BLaER1 (cell line): ENCODE measurements at regions not wholly inside any gene's neighbourhood (a gene's known extent, or its start where the extent isn't known, plus 50 kb on each side); places are given as distances from the start of the nearest gene placed in this dataset.
"Not testable (repeated sequence)": the region's sequence is repeated elsewhere in the genome, so short reads cannot be mapped to it uniquely, and the experiment has no call there.

ENCODE experiments used
- H3K27ac ChIP-seq: shearing (Covaris generic); formaldehyde crosslinking; 2 replicates; pipeline ENCODE4 v1.8.1; 2022
- H3K27me3 ChIP-seq: shearing (Covaris generic); formaldehyde crosslinking; 2 replicates; pipeline ENCODE4 v1.8.1; 2022
- H3K36me3 ChIP-seq: shearing (Covaris generic); formaldehyde crosslinking; 2 replicates; pipeline ENCODE4 v1.8.1; 2022
- H3K4me1 ChIP-seq: shearing (Covaris generic); formaldehyde crosslinking; 2 replicates; pipeline ENCODE4 v1.8.1; 2022
- H3K4me2 ChIP-seq: shearing (Covaris generic); formaldehyde crosslinking; 2 replicates; pipeline ENCODE4 v1.8.1; 2022
- H3K4me3 ChIP-seq: shearing (Covaris generic); formaldehyde crosslinking; 2 replicates; pipeline ENCODE4 v1.8.1; 2022
- H3K9ac ChIP-seq: shearing (Covaris generic); formaldehyde crosslinking; 2 replicates; pipeline ENCODE4 v1.8.1; 2022
- H3K9me3 ChIP-seq: shearing (Covaris generic); formaldehyde crosslinking; 2 replicates; pipeline ENCODE4 v1.8.1; 2022
- H4K20me1 ChIP-seq: shearing (Covaris generic); formaldehyde crosslinking; 2 replicates; pipeline ENCODE4 v1.8.1; 2022
- Cebpa-rat ChIP-seq: shearing (Covaris generic); IDR thresholded peaks from 2 replicates; pipeline ENCODE4 v1.8.1; 2022

DNA sequence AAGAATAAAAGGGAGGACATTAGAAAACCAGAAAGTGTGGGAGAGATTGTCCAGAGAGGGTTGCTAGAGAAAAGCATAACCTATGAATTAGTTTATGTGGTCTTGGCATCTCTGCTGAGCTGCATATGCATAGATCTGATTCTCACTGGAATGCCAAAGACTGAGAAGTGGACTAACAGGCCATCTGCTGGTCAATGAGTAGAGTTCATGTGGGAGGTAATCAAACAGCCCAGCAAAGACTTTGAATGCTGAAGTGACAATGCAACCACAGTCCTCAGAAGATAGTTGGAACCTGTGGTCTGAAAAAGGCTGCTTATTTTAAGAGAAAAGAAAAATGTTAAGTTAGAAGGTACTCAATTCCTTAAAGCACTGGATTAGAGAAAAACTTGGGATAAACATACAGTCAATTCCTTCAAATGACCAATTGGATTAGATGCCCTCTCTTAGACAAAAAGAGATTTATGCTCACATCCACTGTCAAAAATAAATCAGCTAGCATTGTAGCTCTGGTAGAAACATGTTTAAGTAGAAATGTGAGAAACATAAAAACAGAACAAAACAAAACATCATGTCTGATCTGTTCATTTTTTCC, 382.8 kb downstream of the AMY1C start:
- no peaks in the 10 kb centered on the region for H3K36me3 ChIP-seq
- no peaks in the 10 kb centered on the region for H4K20me1 ChIP-seq
- H3K4me2 ChIP-seq = no peak overlapping the region
- no peak overlapping the region for H3K9ac ChIP-seq
- no peaks in the 10 kb centered on the region for H3K4me1 ChIP-seq
- H3K27me3 ChIP-seq = no peaks in the 10 kb centered on the region
- no peak overlapping the region for H3K4me3 ChIP-seq
- H3K27ac ChIP-seq = no peak overlapping the region
- no peak for TF ChIP-seq Cebpa-rat
- H3K9me3 ChIP-seq = no peaks in the 10 kb centered on the region

DNA sequence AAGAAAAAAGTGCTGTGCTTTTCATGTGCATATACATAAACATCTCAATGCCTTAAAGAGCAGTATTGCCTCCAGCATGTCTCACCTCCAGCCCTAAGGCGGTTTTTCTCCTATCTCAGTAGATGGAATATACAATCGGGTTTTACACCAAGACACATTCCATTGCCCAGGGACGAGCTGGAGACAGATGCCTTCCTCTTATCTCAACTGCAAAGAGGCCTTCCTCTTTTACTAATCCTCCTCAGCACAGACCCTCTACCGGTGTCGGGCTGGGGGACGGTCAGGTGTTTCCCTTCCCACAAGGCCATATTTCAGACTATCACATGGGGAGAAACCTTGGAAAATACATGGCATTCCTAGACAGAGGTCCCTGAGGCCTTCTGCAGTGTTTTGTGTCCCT, 385.3 kb downstream of the AMY1C start:
- H4K20me1 ChIP-seq, H3K4me2 ChIP-seq, H3K9me3 ChIP-seq, H3K36me3 ChIP-seq, H3K27ac ChIP-seq, H3K4me3 ChIP-seq, H3K9ac ChIP-seq, H3K4me1 ChIP-seq, H3K27me3 ChIP-seq: not testable (repeated sequence)

DNA sequence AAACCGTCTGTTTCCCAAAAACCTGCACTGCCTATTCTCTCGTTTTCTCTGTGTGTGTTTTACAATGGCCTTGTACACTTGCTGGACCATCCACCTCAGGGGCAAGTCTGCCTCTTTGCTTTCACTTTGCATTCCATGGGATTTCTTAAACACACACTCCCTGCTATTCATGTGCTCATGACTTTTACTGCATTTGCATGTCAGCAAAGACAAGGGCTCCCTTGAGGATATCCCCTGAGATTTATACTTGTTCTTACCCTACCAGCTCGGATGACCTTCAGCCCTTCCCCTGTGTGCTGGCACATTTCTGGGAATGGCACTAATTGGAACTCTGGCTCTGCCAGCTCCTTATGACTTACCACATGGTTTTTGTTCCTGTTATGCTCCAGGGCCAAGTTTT, 386.9 kb downstream of the AMY1C start:
- Histone ChIP-seq H3K4me1 (no peaks in the 10 kb centered on the region), H3K9ac (no peak overlapping the region), H3K36me3 (no peaks in the 10 kb centered on the region), H3K27me3 (no peaks in the 10 kb centered on the region), H3K4me2 (no peak overlapping the region), H4K20me1 (no peaks in the 10 kb centered on the region), H3K4me3 (no peak overlapping the region), H3K27ac (no peak overlapping the region), H3K9me3 (no peaks in the 10 kb centered on the region)
- TF ChIP-seq Cebpa-rat = no peak

DNA sequence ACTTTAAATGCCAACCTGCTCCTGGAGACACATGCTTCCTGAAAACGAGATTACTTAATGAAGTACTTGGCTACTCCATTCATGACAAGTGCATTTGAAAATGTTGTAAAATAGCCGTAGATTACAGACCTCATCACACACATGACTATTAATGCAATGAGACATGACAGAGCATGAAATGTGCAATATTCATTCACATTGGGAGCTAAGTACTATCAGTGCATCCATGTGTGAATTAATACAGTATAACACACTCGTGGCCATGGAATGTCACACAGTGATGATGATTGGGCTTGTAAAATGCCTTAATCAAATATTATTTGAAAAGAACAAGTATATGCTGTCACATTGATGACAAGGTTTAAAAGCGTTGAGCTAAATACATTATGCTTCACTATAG, 407.0 kb downstream of the AMY1C start:
- TF ChIP-seq Cebpa-rat = no peak
- Histone ChIP-seq H3K27ac (no peak overlapping the region), H3K4me2 (no peak overlapping the region), H3K4me3 (no peak overlapping the region), H3K36me3 (no peaks in the 10 kb centered on the region), H3K4me1 (no peaks in the 10 kb centered on the region), H4K20me1 (no peaks in the 10 kb centered on the region), H3K9ac (no peak overlapping the region), H3K9me3 (no peaks in the 10 kb centered on the region; the same call in 1 of the 2 replicates), H3K27me3 (no peaks in the 10 kb centered on the region)

DNA sequence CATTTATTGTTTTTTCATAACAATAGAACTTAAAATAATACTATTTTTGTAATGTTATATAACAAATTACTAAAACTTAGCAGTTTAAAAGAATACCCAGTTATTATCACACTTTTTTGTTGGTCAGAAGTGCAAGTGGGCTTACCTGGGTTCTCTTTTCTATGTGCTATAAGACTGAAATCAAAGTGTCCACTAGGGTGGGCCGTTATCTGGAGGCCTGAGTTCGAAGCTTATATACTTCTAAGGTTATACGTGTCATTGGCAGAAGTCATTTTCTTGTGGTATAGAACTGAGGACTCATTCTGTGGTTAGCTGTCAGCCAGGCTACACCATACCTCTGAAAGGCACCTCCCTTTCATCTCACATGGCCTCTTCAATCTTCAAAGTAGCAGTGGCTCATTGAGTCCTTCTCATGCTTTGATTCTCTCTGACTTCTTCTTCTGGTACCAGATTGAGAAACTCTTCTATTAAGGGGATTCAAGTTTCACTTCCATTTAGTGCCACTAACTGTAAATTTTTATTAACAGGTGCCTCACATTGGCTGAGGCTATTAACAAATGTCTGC, 414.3 kb downstream of the AMY1C start:
- TF ChIP-seq Cebpa-rat = no peak
- Histone ChIP-seq H3K36me3 (no peaks in the 10 kb centered on the region), H3K4me1 (no peaks in the 10 kb centered on the region), H3K27me3 (no peaks in the 10 kb centered on the region), H3K4me2 (no peak overlapping the region), H4K20me1 (no peaks in the 10 kb centered on the region), H3K4me3 (no peak overlapping the region), H3K9ac (no peak overlapping the region), H3K27ac (no peak overlapping the region), H3K9me3 (no peaks in the 10 kb centered on the region)

DNA sequence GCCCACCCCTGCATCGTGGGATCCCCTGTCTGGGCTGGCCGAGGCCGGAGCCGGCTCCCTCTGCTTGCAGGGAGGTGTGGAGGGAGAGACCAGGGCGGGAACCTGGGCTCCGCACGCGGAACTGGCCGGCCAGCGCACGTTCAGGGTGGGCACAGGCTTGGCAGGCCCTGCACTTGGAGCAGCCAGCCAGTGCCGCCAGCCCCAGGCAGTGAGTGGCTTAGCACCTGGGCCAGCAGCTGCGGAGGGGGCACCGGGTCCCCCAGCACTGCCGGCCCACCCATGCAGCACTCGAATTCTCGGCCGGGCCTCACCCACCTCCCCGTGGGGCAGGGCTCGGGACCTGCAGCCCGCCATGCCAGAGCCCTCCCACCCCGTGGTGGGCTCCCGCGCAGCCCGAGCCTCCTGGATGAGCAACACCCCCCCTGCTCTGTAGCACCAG, 422.6 kb downstream of the AMY1C start:
- Histone ChIP-seq H3K27ac (no peak overlapping the region), H3K4me1 (no peaks in the 10 kb centered on the region), H3K4me3 (no peak overlapping the region), H4K20me1 (no peaks in the 10 kb centered on the region), H3K4me2 (no peak overlapping the region), H3K9ac (no peak overlapping the region), H3K36me3 (no peaks in the 10 kb centered on the region), H3K27me3 (no peaks in the 10 kb centered on the region), H3K9me3 (peaks cover 13% of the 10 kb centered on the region)
- TF ChIP-seq Cebpa-rat = no peak

DNA sequence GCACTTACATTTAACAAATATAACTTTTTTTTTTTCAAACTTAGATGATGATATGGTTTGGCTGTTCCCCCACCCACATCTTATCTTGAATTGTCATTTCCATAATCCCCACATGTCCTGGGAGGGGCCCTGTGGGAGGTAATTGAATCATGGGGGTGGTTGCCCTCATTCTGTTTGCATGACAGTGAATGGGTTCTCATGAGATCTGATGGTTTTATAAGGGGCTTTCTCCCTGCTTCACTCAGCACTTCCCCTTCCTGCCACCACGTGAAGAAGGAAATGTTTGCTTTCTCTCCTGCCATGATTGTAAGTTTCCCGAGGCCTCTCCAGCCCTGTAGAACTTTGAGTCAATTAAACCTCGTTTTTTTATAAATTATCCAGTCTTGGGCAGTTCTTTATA, 432.6 kb downstream of the AMY1C start:
- H3K9ac ChIP-seq = no peak overlapping the region
- no peaks in the 10 kb centered on the region for H4K20me1 ChIP-seq
- no peak overlapping the region for H3K4me2 ChIP-seq
- H3K4me3 ChIP-seq = no peak overlapping the region
- no peaks in the 10 kb centered on the region for H3K36me3 ChIP-seq
- no peaks in the 10 kb centered on the region for H3K9me3 ChIP-seq
- no peaks in the 10 kb centered on the region for H3K4me1 ChIP-seq
- no peak overlapping the region for H3K27ac ChIP-seq
- no peaks in the 10 kb centered on the region for H3K27me3 ChIP-seq
- TF ChIP-seq Cebpa-rat = no peak

DNA sequence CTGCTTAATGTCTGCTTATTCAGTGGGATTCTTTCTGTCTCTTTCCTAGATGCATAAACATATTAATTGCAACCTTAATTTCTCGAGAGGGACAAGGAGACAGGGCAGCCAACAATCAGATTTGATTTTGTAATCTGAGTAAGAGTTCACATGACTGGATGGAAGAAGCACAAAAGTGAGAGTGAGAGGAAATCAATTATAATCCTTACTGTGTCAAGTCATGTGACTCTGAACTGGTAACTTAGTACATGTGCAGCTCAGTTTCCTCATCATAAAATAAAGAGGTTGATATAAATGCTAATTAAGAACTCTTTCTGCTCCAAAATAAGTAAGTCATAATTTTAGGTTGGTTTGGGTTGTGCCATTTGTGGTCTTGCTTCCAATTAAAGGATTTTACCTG, 439.5 kb downstream of the AMY1C start:
- Histone ChIP-seq H3K36me3 (no peaks in the 10 kb centered on the region), H3K4me1 (no peaks in the 10 kb centered on the region), H3K4me2 (no peak overlapping the region), H3K9me3 (no peaks in the 10 kb centered on the region), H3K27me3 (no peaks in the 10 kb centered on the region), H3K9ac (no peak overlapping the region), H3K4me3 (no peak overlapping the region), H3K27ac (no peak overlapping the region), H4K20me1 (no peaks in the 10 kb centered on the region)
- no peak for TF ChIP-seq Cebpa-rat

DNA sequence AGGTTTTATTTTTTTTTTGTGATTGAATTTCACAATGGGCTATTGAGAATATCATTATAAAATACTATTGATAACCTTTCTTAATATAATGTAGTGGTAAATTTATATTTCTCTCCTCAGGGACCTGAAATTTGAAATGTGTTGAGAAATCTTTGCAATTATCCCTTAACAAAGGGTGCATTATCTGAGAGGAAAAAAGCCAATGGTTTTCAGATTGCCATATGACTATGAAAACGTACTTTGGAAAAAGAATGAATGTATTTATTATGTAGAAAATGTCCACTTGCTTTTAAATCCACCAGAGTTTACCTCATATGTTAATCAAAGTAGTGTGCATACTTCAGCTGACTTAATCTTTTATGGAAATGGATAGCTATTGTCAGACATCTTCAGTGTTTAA, 441.1 kb downstream of the AMY1C start:
- Histone ChIP-seq H3K4me3 (no peak overlapping the region), H3K27ac (no peak overlapping the region), H3K36me3 (no peaks in the 10 kb centered on the region), H3K27me3 (no peaks in the 10 kb centered on the region), H3K9ac (no peak overlapping the region), H3K4me1 (no peaks in the 10 kb centered on the region), H3K9me3 (no peaks in the 10 kb centered on the region), H4K20me1 (no peaks in the 10 kb centered on the region), H3K4me2 (no peak overlapping the region)
- TF ChIP-seq Cebpa-rat = no peak

DNA sequence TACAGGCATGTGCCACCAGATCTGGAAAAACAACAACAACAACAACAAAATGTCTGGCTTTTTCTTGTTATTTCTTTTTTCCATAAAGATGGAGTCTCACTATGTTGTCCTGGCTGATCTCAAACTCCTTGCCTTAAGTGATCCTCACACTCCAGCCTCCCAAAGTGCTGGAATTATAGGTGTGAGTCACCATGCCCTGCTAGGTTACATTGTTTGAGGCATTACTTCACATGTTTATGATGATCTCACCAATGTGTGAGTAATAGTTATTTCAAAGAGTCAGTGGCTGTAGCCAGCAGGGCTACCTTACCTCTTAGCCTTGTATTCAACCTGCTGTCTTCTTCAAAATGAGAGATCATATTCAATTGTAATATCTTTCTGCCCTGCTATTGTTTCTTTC, 445.7 kb downstream of the AMY1C start:
- Histone ChIP-seq H3K4me3 (no peak overlapping the region), H3K36me3 (no peaks in the 10 kb centered on the region), H3K9me3 (no peaks in the 10 kb centered on the region), H4K20me1 (no peaks in the 10 kb centered on the region), H3K27ac (no peak overlapping the region), H3K27me3 (no peaks in the 10 kb centered on the region), H3K9ac (no peak overlapping the region), H3K4me1 (no peaks in the 10 kb centered on the region), H3K4me2 (no peak overlapping the region)
- TF ChIP-seq Cebpa-rat = no peak

DNA sequence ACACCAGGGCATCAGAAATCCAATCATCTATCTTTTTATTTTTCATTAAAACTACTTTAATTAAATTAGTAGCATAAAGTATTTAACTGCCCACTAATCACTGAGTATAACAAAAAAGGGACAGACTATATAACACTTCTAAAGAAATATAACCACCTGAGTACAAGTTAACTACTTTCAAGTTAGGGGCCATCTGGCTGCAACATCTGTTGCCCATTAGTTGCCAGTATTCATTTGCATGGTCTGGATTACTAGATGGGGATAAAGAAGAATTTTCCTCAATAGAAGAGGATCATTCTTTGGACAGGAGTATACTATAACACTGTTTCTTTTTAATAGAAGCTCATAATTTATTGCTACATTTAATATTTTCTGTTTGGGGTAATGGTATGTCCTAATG, 446.4 kb downstream of the AMY1C start:
- Histone ChIP-seq H3K4me2 (no peak overlapping the region), H3K4me1 (no peaks in the 10 kb centered on the region), H3K9me3 (no peaks in the 10 kb centered on the region), H4K20me1 (no peaks in the 10 kb centered on the region), H3K4me3 (no peak overlapping the region), H3K27me3 (no peaks in the 10 kb centered on the region), H3K36me3 (no peaks in the 10 kb centered on the region), H3K27ac (no peak overlapping the region), H3K9ac (no peak overlapping the region)
- no peak for TF ChIP-seq Cebpa-rat
